ENCODE measurements at regions not wholly inside any gene's neighbourhood (a gene's known extent, or its start where the extent isn't known, plus 50 kb on each side); places are given as distances from the start of the nearest gene placed in this dataset.
A peak's percentile ranks its signal among the peaks of the same experiment; 100 is the strongest.
"Not testable (repeated sequence)": the region's sequence is repeated elsewhere in the genome, so short reads cannot be mapped to it uniquely, and the experiment has no call there.

GRCh38 chr16:29257419-29258336 lies 148.8 kb downstream of the NPIPB11 start:
- H3K4me1 ChIP-seq (ENCODE audit: control insufficient read depth in 1 of 2, insufficient read depth in 2 of 2, low read length in 2 of 2); H3K4me3 Mint-ChIP-seq; H3K27me3 Mint-ChIP-seq (ENCODE audit: low read depth in 3 of 3); H3K79me2 ChIP-seq (ENCODE audit: insufficient read depth, low read length); H3K9me3 ChIP-seq (replicated peaks in 1 of 2; ENCODE audit: control insufficient read depth in 1 of 2, insufficient read depth in 1 of 2, low read length in 2 of 2); H3K27me3 ChIP-seq (ENCODE audit: control insufficient read depth in 2 of 2, insufficient read depth in 2 of 2, low read length in 2 of 2); H3K27ac ChIP-seq (ENCODE audit: low read depth in 1 of 2, low read length in 2 of 2); H3K4me2 ChIP-seq (replicated peaks; ENCODE audit: extremely low read depth, low read length, poor library complexity, severe bottlenecking); DNase-seq; H3K36me3 ChIP-seq (replicated peaks in 1 of 2; ENCODE audit: control insufficient read depth in 1 of 2, insufficient read depth in 2 of 2, low read length in 2 of 2); intact Hi-C loops (cut with micrococcal nuclease); H2AFZ ChIP-seq (ENCODE audit: insufficient read depth, low read depth, low read length, poor library complexity, severe bottlenecking); H3K9me3 Mint-ChIP-seq; H4K20me1 ChIP-seq (ENCODE audit: insufficient read depth, low read length); H3K4me3 ChIP-seq (replicated peaks in 1 of 3; ENCODE audit: low read depth in 2 of 3, low read length in 3 of 3); H3K9ac ChIP-seq (ENCODE audit: insufficient read depth, low read length, poor library complexity, severe bottlenecking); H3K4me1 Mint-ChIP-seq: not testable (repeated sequence)
- 98% methylated on average over 16 of the region's 18 CpGs for WGBS (ENCODE audit: insufficient coverage)
- H3K27ac Mint-ChIP-seq = peak overlapping the region in 3 of 7 donors; percentile 6 to 40 (median 26)
- peaks cover 41 to 59% of the 10 kb centered on the region in 2 donors for H3K36me3 Mint-ChIP-seq

- H4K20me1 ChIP-seq (ENCODE audit: insufficient read depth, low read length) = no peaks in the 10 kb centered on the region
- peaks cover 0 to 3% (median 0%) of the 10 kb centered on the region in 3 donors for H3K27me3 Mint-ChIP-seq (ENCODE audit: low read depth in 3 of 3)
- no peak overlapping the region for H3K27ac ChIP-seq (ENCODE audit: low read depth in 1 of 2, low read length in 2 of 2)
- intact Hi-C loops (cut with micrococcal nuclease) = no loop called here
- no peak overlapping the region for H2AFZ ChIP-seq (ENCODE audit: insufficient read depth, low read depth, low read length, poor library complexity, severe bottlenecking)
- H3K27me3 ChIP-seq (ENCODE audit: control insufficient read depth in 2 of 2, insufficient read depth in 2 of 2, low read length in 2 of 2) = no peaks in the 10 kb centered on the region
- no peak overlapping the region for H3K9ac ChIP-seq (ENCODE audit: insufficient read depth, low read length, poor library complexity, severe bottlenecking)
- H3K4me1 ChIP-seq (ENCODE audit: control insufficient read depth in 1 of 2, insufficient read depth in 2 of 2, low read length in 2 of 2) = no peaks in the 10 kb centered on the region
- 99% methylated on average over 26 of the region's 27 CpGs for WGBS (ENCODE audit: insufficient coverage)
- H3K4me1 Mint-ChIP-seq = no peaks in the 10 kb centered on the region
- H3K4me2 ChIP-seq (replicated peaks; ENCODE audit: extremely low read depth, low read length, poor library complexity, severe bottlenecking) = no peak overlapping the region
- no peaks in the 10 kb centered on the region for H3K9me3 ChIP-seq (replicated peaks in 1 of 2; ENCODE audit: control insufficient read depth in 1 of 2, insufficient read depth in 1 of 2, low read length in 2 of 2)
- peaks cover 0 to 10% (median 5%) of the 10 kb centered on the region in 7 donors for H3K9me3 Mint-ChIP-seq
- no peak overlapping the region for H3K4me3 Mint-ChIP-seq
- no peak for TF ChIP-seq CTCF (IDR thresholded peaks at IDR 0.05)
- peaks cover 49 to 66% of the 10 kb centered on the region in 2 donors for H3K36me3 Mint-ChIP-seq
- no peak for DNase-seq
- H3K4me3 ChIP-seq (replicated peaks in 1 of 3; ENCODE audit: low read depth in 2 of 3, low read length in 3 of 3) = no peak overlapping the region
- H3K79me2 ChIP-seq (ENCODE audit: insufficient read depth, low read length) = no peaks in the 10 kb centered on the region
- peak overlapping the region in 2 of 7 donors; percentile 67 to 75 for H3K27ac Mint-ChIP-seq
- H3K36me3 ChIP-seq (replicated peaks in 1 of 2; ENCODE audit: control insufficient read depth in 1 of 2, insufficient read depth in 2 of 2, low read length in 2 of 2) = peaks cover 6 to 17% of the 10 kb centered on the region in 2 donors
Observed at GRCh38 chr16:29256501-29256981, 150.0 kb downstream of the NPIPB11 start.

GRCh38 chr16:29255957-29256356 lies 150.6 kb downstream of the NPIPB11 start:
- DNase-seq; H2AFZ ChIP-seq (ENCODE audit: insufficient read depth, low read depth, low read length, poor library complexity, severe bottlenecking); H3K79me2 ChIP-seq (ENCODE audit: insufficient read depth, low read length); H3K4me2 ChIP-seq (replicated peaks; ENCODE audit: extremely low read depth, low read length, poor library complexity, severe bottlenecking); H3K4me3 Mint-ChIP-seq; H3K27me3 Mint-ChIP-seq (ENCODE audit: low read depth in 3 of 3); H3K9me3 ChIP-seq (replicated peaks in 1 of 2; ENCODE audit: control insufficient read depth in 1 of 2, insufficient read depth in 1 of 2, low read length in 2 of 2); H3K27ac ChIP-seq (ENCODE audit: low read depth in 1 of 2, low read length in 2 of 2); H3K4me1 ChIP-seq (ENCODE audit: control insufficient read depth in 1 of 2, insufficient read depth in 2 of 2, low read length in 2 of 2); H3K27me3 ChIP-seq (ENCODE audit: control insufficient read depth in 2 of 2, insufficient read depth in 2 of 2, low read length in 2 of 2); H4K20me1 ChIP-seq (ENCODE audit: insufficient read depth, low read length); H3K4me1 Mint-ChIP-seq; H3K4me3 ChIP-seq (replicated peaks in 1 of 3; ENCODE audit: low read depth in 2 of 3, low read length in 3 of 3); H3K9ac ChIP-seq (ENCODE audit: insufficient read depth, low read length, poor library complexity, severe bottlenecking); intact Hi-C loops (cut with micrococcal nuclease): not testable (repeated sequence)
- peak overlapping the region in 1 of 7 donors; percentile 70 for H3K27ac Mint-ChIP-seq
- peaks cover 11 to 23% of the 10 kb centered on the region in 2 donors for H3K36me3 ChIP-seq (replicated peaks in 1 of 2; ENCODE audit: control insufficient read depth in 1 of 2, insufficient read depth in 2 of 2, low read length in 2 of 2)
- H3K9me3 Mint-ChIP-seq = peaks cover 0 to 11% (median 8%) of the 10 kb centered on the region in 7 donors
- H3K36me3 Mint-ChIP-seq = peaks cover 54 to 72% of the 10 kb centered on the region in 2 donors
- WGBS (ENCODE audit: insufficient coverage) = 100% methylated on average over 2 of the region's 6 CpGs

GRCh38 chr16:29255496-29255796 lies 151.1 kb downstream of the NPIPB11 start:
- DNase-seq; H3K9me3 ChIP-seq (replicated peaks in 1 of 2; ENCODE audit: control insufficient read depth in 1 of 2, insufficient read depth in 1 of 2, low read length in 2 of 2); intact Hi-C loops (cut with micrococcal nuclease); H3K4me3 ChIP-seq (replicated peaks in 1 of 3; ENCODE audit: low read depth in 2 of 3, low read length in 3 of 3); H3K4me3 Mint-ChIP-seq; H3K27me3 Mint-ChIP-seq (ENCODE audit: low read depth in 3 of 3); H3K27me3 ChIP-seq (ENCODE audit: control insufficient read depth in 2 of 2, insufficient read depth in 2 of 2, low read length in 2 of 2); H3K4me2 ChIP-seq (replicated peaks; ENCODE audit: extremely low read depth, low read length, poor library complexity, severe bottlenecking); H4K20me1 ChIP-seq (ENCODE audit: insufficient read depth, low read length); H2AFZ ChIP-seq (ENCODE audit: insufficient read depth, low read depth, low read length, poor library complexity, severe bottlenecking); H3K79me2 ChIP-seq (ENCODE audit: insufficient read depth, low read length); H3K4me1 ChIP-seq (ENCODE audit: control insufficient read depth in 1 of 2, insufficient read depth in 2 of 2, low read length in 2 of 2); H3K9ac ChIP-seq (ENCODE audit: insufficient read depth, low read length, poor library complexity, severe bottlenecking); H3K27ac ChIP-seq (ENCODE audit: low read depth in 1 of 2, low read length in 2 of 2); H3K4me1 Mint-ChIP-seq: not testable (repeated sequence)
- peaks cover 12 to 26% of the 10 kb centered on the region in 2 donors for H3K36me3 ChIP-seq (replicated peaks in 1 of 2; ENCODE audit: control insufficient read depth in 1 of 2, insufficient read depth in 2 of 2, low read length in 2 of 2)
- H3K27ac Mint-ChIP-seq = peak overlapping the region in 1 of 7 donors; percentile 52
- 100% methylated on average over 2 of the region's 13 CpGs for WGBS (ENCODE audit: insufficient coverage)
- H3K9me3 Mint-ChIP-seq = peaks cover 0 to 12% (median 9%) of the 10 kb centered on the region in 7 donors
- H3K36me3 Mint-ChIP-seq = peaks cover 57 to 76% of the 10 kb centered on the region in 2 donors
